H9 (cell line): ENCODE measurements at regions not wholly inside any gene's neighbourhood (a gene's known extent, or its start where the extent isn't known, plus 50 kb on each side); places are given as distances from the start of the nearest gene placed in this dataset.

Experiments
- DNase-seq: peaks from one replicate; pipeline ENCODE4 v3.0.0-alpha.2; 2017
- H2AFZ ChIP-seq: one replicate; pipeline ENCODE4 v1.6.1; 2013; ENCODE audit warnings: mild to moderate bottlenecking, low read length, control low read depth, moderate library complexity
- H2AK5ac ChIP-seq: 2 replicates; pipeline ENCODE4 v1.6.1; 2013; ENCODE audit warnings: low read length, control low read depth, mixed read lengths; ENCODE audit not compliant: insufficient read length
- H2BK120ac ChIP-seq: one replicate; pipeline ENCODE4 v1.6.1; 2013; ENCODE audit warnings: low read depth, mild to moderate bottlenecking, low read length, control low read depth, inconsistent platforms; ENCODE audit not compliant: poor library complexity, severe bottlenecking
- H2BK12ac ChIP-seq: 2 replicates; pipeline ENCODE4 v1.6.1; 2013; ENCODE audit warnings: low read length, control low read depth, mixed read lengths, low read depth; ENCODE audit not compliant: insufficient read length
- H2BK15ac ChIP-seq: 2 replicates; pipeline ENCODE4 v1.6.1; 2013; ENCODE audit warnings: low read depth, low read length, control low read depth
- H2BK20ac ChIP-seq: one replicate; pipeline ENCODE4 v1.6.1; 2013; ENCODE audit warnings: low read depth, mild to moderate bottlenecking, low read length, control low read depth, inconsistent platforms; ENCODE audit not compliant: poor library complexity, severe bottlenecking
- H2BK5ac ChIP-seq: 2 replicates; pipeline ENCODE4 v1.6.1; 2013; ENCODE audit warnings: low read length, control low read depth, mixed read lengths; ENCODE audit not compliant: insufficient read length
- H3K14ac ChIP-seq: 2 replicates; pipeline ENCODE4 v1.6.1; 2013; ENCODE audit warnings: low read length, control low read depth; ENCODE audit not compliant: insufficient read depth
- H3K18ac ChIP-seq: 2 replicates; pipeline ENCODE4 v1.6.1; 2013; ENCODE audit warnings: low read depth, mild to moderate bottlenecking, mixed read lengths, low read length, control low read depth; ENCODE audit not compliant: insufficient read length
- H3K23ac ChIP-seq: 2 replicates; pipeline ENCODE4 v1.6.1; 2013; ENCODE audit warnings: low read length, control low read depth, mixed read lengths, low read depth; ENCODE audit not compliant: insufficient read length
- H3K23me2 ChIP-seq: 2 replicates; pipeline ENCODE4 v1.6.1; 2013; ENCODE audit warnings: low read depth, mild to moderate bottlenecking, mixed read lengths, low read length, control low read depth; ENCODE audit not compliant: insufficient read length, poor library complexity, severe bottlenecking
- H3K27ac ChIP-seq: 2 replicates; pipeline ENCODE4 v1.5.1; 2013; ENCODE audit warnings: low read length, control low read depth, mixed read lengths, low read depth; ENCODE audit not compliant: insufficient read length
- H3K27me3 ChIP-seq: 2 replicates; pipeline ENCODE4 v1.6.1; 2013; ENCODE audit warnings: low read length, control low read depth, inconsistent platforms; ENCODE audit not compliant: insufficient read depth
- H3K4ac ChIP-seq: 2 replicates; pipeline ENCODE4 v1.6.1; 2013; ENCODE audit warnings: low read depth, mild to moderate bottlenecking, control low read depth, inconsistent platforms, low read length, moderate library complexity
- H3K4me1 ChIP-seq: 2 replicates; pipeline ENCODE4 v1.6.1; 2013; ENCODE audit warnings: low read length, control low read depth, inconsistent platforms; ENCODE audit not compliant: insufficient read depth
- H3K4me2 ChIP-seq: 2 replicates; pipeline ENCODE4 v1.6.1; 2013; ENCODE audit warnings: low read length, control low read depth, mixed read lengths; ENCODE audit not compliant: insufficient read length, insufficient read depth
- H3K56ac ChIP-seq: 2 replicates; pipeline ENCODE4 v1.6.1; 2013; ENCODE audit warnings: low read depth, mild to moderate bottlenecking, mixed read lengths, low read length, control low read depth; ENCODE audit not compliant: insufficient read length
- H3K79me1 ChIP-seq: 2 replicates; pipeline ENCODE4 v1.6.1; 2013; ENCODE audit warnings: low read depth, mild to moderate bottlenecking, moderate library complexity, low read length, control low read depth, inconsistent platforms; ENCODE audit not compliant: insufficient read depth, poor library complexity, severe bottlenecking
- H3K79me2 ChIP-seq: 2 replicates; pipeline ENCODE4 v1.6.1; 2013; ENCODE audit warnings: low read length, control low read depth, inconsistent platforms; ENCODE audit not compliant: insufficient read depth
- H3K9ac ChIP-seq: 2 replicates; pipeline ENCODE4 v1.6.1; 2013; ENCODE audit warnings: low read length, control low read depth, mixed read lengths; ENCODE audit not compliant: insufficient read length; ENCODE audit errors: extremely low read depth
- H3K9me3 ChIP-seq: one replicate; pipeline ENCODE4 v1.6.1; 2013; ENCODE audit warnings: low read depth, low read length, inconsistent platforms; ENCODE audit not compliant: control insufficient read depth
- H3T11ph ChIP-seq: one replicate; pipeline ENCODE4 v1.6.1; 2013; ENCODE audit warnings: mild to moderate bottlenecking, low read length, control low read depth, inconsistent platforms
- H4K20me1 ChIP-seq: one replicate; pipeline ENCODE4 v1.6.1; 2013; ENCODE audit not compliant: control insufficient read depth, insufficient read length, insufficient read depth
- H4K5ac ChIP-seq: 2 replicates; pipeline ENCODE4 v1.6.1; 2013; ENCODE audit warnings: low read depth, mild to moderate bottlenecking, mixed read lengths, low read length, control low read depth; ENCODE audit not compliant: insufficient read length
- H4K8ac ChIP-seq: replicated peaks from 2 replicates; pipeline ENCODE4 v1.6.1; 2013; ENCODE audit warnings: low read length, control low read depth, mixed read lengths, low read depth; ENCODE audit not compliant: insufficient read length
- H4K91ac ChIP-seq: 2 replicates; pipeline ENCODE4 v1.6.1; 2013; ENCODE audit warnings: low read depth, mild to moderate bottlenecking, moderate library complexity, mixed read lengths, low read length, control low read depth; ENCODE audit not compliant: insufficient read length
- H3K27ac Mint-ChIP-seq, 3 experiments: 2 replicates in 2 of 3; 3 replicates in 1 of 3; pipeline ENCODE4 v1.8.0; 2020 to 2021; ENCODE audit warnings: mixed read lengths in 3 of 3, mild to moderate bottlenecking in 1 of 3, moderate library complexity in 1 of 3
- H3K27me3 Mint-ChIP-seq: 2 replicates; pipeline ENCODE4 v1.8.0; 2021; ENCODE audit warnings: low read depth, mild to moderate bottlenecking, moderate library complexity, mixed read lengths
- H3K36me3 Mint-ChIP-seq, 3 experiments: 2 replicates in 2 of 3; 3 replicates in 1 of 3; pipeline ENCODE4 v1.8.0; 2020 to 2021; ENCODE audit warnings: low read depth in 3 of 3, mixed read lengths in 3 of 3; ENCODE audit not compliant: insufficient read depth in 1 of 3
- H3K4me1 Mint-ChIP-seq, 2 experiments: 2 replicates each; pipeline ENCODE4 v1.8.0; 2020; ENCODE audit warnings: mixed read lengths in 2 of 2
- H3K4me3 Mint-ChIP-seq, 2 experiments: 2 replicates in 1 of 2; 3 replicates in 1 of 2; pipeline ENCODE4 v1.8.0; 2020 to 2021; ENCODE audit warnings: mild to moderate bottlenecking in 2 of 2, mixed read lengths in 2 of 2, moderate library complexity in 1 of 2
- H3K9me3 Mint-ChIP-seq, 2 experiments: 2 replicates in 1 of 2; 3 replicates in 1 of 2; pipeline ENCODE4 v1.8.0; 2020; ENCODE audit warnings: mild to moderate bottlenecking in 2 of 2, mixed read lengths in 2 of 2, moderate library complexity in 1 of 2
- WGBS: extraction: QIAGEN DNeasy Blood & Tissue Kit; methylation state at CpG from one replicate; pipeline ENCODE4 v1.1.7; 2013; ENCODE audit warnings: missing lambda C conversion rate, low lambda C conversion rate, mixed read lengths; ENCODE audit not compliant: insufficient read length; ENCODE audit errors: extremely low coverage; 5-methylcytosine and 5-hydroxymethylcytosine counted together
- TF ChIP-seq, protein P1 (sequence below): fragments of 200-600 bp; sonication (generic); conservative IDR thresholded peaks from 3 replicates; pipeline ENCODE4 v1.8.0; 2021; ENCODE audit warnings: antibody characterized with exemption, mild to moderate bottlenecking

DNA sequence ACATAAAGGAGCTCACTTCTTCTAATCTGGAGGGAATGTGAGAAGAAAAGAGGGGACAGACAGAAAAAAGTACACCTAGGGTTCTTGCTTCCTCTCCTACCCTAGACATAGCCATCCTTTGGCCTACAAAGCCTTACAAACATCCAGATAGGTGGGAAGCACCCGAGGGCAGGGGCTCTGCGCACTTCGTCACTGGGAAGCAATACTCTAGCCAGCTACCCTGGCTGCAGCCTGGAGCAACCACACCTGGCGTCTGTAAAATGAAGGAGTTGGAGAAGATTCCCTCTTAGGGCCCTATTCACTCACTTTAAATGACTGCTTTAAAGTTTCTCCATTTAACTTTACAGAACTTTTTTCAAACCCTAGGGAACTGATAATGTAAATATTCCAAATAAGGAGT, 65.7 kb upstream of the NOCT start:
- H2BK120ac ChIP-seq, result no peak overlapping the region
- H3K9me3 Mint-ChIP-seq, result no peaks in the 10 kb centered on the region
- no peak overlapping the region for H2BK12ac ChIP-seq
- no peak overlapping the region for H3K9ac ChIP-seq
- no peaks in the 10 kb centered on the region for H3K27me3 ChIP-seq
- TF ChIP-seq, protein P1, sequence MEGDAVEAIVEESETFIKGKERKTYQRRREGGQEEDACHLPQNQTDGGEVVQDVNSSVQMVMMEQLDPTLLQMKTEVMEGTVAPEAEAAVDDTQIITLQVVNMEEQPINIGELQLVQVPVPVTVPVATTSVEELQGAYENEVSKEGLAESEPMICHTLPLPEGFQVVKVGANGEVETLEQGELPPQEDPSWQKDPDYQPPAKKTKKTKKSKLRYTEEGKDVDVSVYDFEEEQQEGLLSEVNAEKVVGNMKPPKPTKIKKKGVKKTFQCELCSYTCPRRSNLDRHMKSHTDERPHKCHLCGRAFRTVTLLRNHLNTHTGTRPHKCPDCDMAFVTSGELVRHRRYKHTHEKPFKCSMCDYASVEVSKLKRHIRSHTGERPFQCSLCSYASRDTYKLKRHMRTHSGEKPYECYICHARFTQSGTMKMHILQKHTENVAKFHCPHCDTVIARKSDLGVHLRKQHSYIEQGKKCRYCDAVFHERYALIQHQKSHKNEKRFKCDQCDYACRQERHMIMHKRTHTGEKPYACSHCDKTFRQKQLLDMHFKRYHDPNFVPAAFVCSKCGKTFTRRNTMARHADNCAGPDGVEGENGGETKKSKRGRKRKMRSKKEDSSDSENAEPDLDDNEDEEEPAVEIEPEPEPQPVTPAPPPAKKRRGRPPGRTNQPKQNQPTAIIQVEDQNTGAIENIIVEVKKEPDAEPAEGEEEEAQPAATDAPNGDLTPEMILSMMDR, result no peak
- H3K4me2 ChIP-seq, result no peak overlapping the region
- H3K27me3 Mint-ChIP-seq, result no peaks in the 10 kb centered on the region
- no peak overlapping the region for H3K14ac ChIP-seq
- no peak overlapping the region for H2BK20ac ChIP-seq
- no peak overlapping the region for H3K23ac ChIP-seq
- no peak overlapping the region for H2BK15ac ChIP-seq
- H3K9me3 ChIP-seq, result no peaks in the 10 kb centered on the region
- no peak for DNase-seq
- no peak overlapping the region for H4K91ac ChIP-seq
- no peak overlapping the region for H3K4me3 Mint-ChIP-seq
- H3K79me1 ChIP-seq, result no peaks in the 10 kb centered on the region
- no peaks in the 10 kb centered on the region for H3K36me3 Mint-ChIP-seq
- no peak overlapping the region for H3K4ac ChIP-seq
- H2AK5ac ChIP-seq, result no peak overlapping the region
- no peak overlapping the region for H3K56ac ChIP-seq
- no peak overlapping the region for H3K27ac Mint-ChIP-seq
- H2AFZ ChIP-seq, result no peak overlapping the region
- H3K4me1 ChIP-seq, result no peaks in the 10 kb centered on the region; the same call in 1 of the 2 replicates
- H3K79me2 ChIP-seq, result no peaks in the 10 kb centered on the region
- no peak overlapping the region for H4K8ac ChIP-seq
- H3K23me2 ChIP-seq, result no peaks in the 10 kb centered on the region
- H3K18ac ChIP-seq, result no peak overlapping the region
- no peak overlapping the region for H3T11ph ChIP-seq
- no CpG with 5 or more reads among the region's 4 CpGs for WGBS
- no peak overlapping the region for H3K27ac ChIP-seq
- H3K4me1 Mint-ChIP-seq, result peaks cover 0 to 2% of the 10 kb centered on the region in 2 experiments; a peak in 2 of 4 replicates
- H4K20me1 ChIP-seq, result no peaks in the 10 kb centered on the region
- H2BK5ac ChIP-seq, result no peak overlapping the region
- no peak overlapping the region for H4K5ac ChIP-seq
